T-helper 9 cell (primary cell): ENCODE measurements at regions not wholly inside any gene's neighbourhood (a gene's known extent, or its start where the extent isn't known, plus 50 kb on each side); places are given as distances from the start of the nearest gene placed in this dataset.

ENCODE experiments used
- DNase-seq: peaks from one replicate; pipeline ENCODE4 v3.0.0-alpha.2; 2020

DNA sequence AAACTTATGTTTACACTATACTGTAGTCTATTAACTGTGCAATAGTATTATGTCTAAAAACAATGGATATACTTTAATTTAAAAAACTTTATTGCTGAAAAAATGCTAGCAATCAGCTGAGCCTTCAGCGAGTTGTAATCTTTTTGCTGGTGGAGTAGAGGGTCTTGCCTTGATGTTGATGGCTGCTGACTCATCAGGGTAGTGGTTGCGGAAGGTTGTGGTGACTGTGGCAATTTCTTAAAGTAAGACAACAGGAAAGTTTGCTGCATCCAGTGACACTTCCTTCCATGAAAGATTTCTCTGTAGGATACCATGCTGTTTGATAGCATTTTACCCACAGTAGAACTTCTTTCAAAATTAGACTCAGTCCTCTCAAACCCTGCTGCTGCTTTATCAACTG is 234.7 kb upstream of the CSF3R start:
- no peak for DNase-seq

- DNase-seq: no peak
Observed at GRCh38 chr1:36715797-36716196, 233.1 kb upstream of the CSF3R start.

DNA sequence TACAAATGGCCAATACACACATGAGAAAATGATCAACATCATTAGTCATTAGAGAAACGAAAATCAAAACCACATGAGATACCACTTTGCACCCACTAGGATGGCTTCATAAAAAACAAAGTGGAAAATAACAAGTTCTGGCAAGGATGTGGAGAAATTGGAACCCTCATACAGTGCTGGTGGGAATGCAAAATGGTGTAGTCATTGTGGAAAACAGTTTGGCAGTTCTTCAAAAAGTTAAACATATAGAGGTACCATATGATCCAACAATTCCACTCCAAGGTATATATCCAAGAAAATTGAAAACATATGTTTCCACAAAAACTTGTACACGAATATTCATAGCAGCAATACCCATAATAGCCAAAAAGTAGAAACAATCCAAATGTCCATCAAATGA is 231.6 kb upstream of the CSF3R start:
- no peak for DNase-seq

GRCh38 chr1:36711480-36711879 is 228.8 kb upstream of the CSF3R start:
- no peak for DNase-seq

GRCh38 chr1:36710951-36711350 is 228.2 kb upstream of the CSF3R start:
- no peak for DNase-seq

GRCh38 chr1:36709869-36710481 is 227.3 kb upstream of the CSF3R start:
- no peak for DNase-seq

GRCh38 chr1:36708587-36708986 is 225.9 kb upstream of the CSF3R start:
- DNase-seq: no peak

DNA sequence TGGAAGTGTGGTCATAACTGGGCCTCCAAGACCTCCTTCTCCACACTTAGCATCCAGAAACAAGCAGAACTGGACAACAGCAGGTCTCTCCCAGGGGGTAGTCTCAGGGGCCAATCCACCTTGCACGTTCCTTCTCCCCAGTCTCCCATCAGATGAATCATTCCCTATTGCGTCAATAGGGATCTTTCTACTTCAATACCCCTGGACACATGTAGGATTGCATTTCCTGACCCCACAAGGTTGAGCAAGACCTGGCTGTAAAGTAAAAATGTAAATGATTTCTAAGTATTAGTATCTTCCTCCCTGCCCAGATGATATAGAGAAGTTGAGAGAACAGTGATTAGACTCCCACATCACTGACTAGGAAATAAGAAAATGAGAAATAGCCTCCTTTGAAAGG is 224.5 kb upstream of the CSF3R start:
- no peak for DNase-seq

GRCh38 chr1:36706416-36706815 is 223.7 kb upstream of the CSF3R start:
- no peak for DNase-seq

GRCh38 chr1:36705629-36706028 is 222.9 kb upstream of the CSF3R start:
- no peak for DNase-seq

- DNase-seq: peak; percentile 17
Observed at GRCh38 chr1:36703526-36704208, 221.0 kb upstream of the CSF3R start.

DNA sequence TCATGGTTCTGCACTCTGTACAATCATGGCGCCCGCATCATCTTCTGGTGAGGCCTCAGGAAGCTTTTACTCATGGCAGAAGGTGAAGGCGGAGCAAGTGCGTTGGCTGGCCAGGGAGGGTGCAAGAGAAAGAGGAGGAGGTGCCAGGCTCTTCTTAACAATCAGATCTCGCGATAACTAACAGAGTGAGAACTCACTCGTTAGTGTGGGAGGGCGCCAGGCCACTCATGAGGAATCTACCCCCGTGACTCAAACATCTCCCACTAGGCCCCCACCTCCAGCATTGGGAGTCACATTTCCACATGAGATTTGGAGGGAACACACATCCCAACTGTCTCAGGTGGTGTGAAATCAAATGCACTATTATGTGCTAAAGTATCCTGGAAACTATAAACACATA is 220.2 kb upstream of the CSF3R start:
- DNase-seq: no peak

- DNase-seq: no peak
Observed at GRCh38 chr1:36699113-36699911, 216.6 kb upstream of the CSF3R start.

DNA sequence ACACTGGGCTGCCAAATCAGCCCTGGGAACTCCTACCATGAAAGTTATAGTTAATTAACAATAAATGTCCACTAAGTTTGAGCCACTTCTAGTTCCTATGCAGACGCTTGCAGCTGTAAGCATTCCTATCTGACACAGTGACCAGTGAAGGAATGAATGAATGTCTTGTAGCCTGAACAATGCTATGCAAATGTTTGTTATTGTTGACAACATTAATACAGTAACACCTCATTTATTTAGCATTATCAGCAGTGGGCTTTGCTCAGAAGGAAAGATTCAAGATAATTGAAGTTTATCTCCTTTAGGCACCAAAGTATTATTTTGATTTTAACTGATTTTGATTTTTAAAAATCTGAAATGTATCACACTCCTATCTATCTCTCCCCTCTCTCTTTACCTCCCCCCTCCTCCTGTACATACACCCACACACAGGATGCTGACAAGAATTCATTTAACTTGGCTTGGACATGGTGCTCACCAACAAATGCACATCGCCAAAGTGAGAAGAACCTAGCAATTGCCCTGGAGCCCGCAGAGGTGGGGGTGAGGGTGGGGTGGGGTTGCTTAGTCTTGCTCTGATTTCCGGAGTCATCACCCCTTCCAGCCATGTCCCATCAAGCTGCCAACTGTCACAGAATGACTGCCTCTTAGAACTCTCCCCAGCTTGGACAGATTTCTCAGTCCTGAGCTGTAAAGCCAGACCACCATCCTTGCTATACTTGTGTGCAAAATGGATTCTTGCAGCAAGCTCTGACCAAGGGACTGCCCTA is 215.3 kb upstream of the CSF3R start:
- no peak for DNase-seq

DNA sequence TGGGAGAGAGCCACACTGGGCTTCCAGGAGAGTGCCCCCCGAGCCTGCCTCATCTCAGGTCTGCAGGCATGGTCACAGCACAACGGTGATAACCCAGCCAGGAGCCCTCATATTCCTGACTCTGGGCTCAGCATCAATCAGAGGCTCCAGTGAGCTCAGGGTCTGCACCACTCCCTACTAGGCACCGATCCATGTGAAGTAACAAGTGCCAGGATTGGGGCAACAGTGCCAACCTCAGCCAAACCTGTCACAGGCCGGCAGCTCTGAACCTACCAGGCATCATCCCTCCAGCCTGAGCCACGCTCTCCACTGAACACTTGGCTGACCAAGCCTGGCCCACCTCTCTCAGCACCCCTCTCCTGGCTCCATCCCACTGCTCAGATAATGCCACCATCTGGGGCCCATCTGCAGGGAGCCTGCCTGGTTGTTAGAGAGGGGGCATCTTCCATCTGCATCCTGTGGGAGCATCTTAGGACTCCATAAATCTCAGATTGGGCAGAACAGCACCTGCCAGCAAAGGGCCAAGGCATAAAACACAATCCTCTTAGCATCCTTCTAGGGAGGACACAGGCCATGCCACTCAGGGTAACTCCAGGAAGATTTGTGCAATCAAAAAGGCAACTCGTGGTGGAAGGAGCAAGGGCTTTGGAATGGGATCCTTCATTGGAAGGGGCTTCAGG is 213.7 kb upstream of the CSF3R start:
- DNase-seq: no peak

GRCh38 chr1:36693603-36694002 is 210.9 kb upstream of the CSF3R start:
- DNase-seq: no peak

DNA sequence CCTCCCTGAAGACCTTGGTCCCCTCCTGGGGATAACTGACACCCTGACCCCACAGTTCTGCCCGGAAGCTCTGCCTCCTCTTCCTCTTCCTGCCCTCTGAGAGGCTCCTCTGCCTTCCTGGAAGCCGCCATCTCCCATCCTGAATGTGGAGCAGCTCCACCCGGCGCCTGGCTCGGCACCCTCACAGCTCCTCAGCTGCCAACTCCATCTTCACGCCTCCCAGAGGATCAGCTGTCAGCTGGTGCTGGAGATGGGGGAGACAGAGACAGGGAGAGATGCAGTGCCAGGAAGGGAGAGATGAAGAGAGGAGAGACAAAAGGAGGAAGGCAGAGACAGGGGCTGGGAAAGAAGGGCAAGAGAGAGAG is 210.4 kb upstream of the CSF3R start:
- no peak for DNase-seq

DNA sequence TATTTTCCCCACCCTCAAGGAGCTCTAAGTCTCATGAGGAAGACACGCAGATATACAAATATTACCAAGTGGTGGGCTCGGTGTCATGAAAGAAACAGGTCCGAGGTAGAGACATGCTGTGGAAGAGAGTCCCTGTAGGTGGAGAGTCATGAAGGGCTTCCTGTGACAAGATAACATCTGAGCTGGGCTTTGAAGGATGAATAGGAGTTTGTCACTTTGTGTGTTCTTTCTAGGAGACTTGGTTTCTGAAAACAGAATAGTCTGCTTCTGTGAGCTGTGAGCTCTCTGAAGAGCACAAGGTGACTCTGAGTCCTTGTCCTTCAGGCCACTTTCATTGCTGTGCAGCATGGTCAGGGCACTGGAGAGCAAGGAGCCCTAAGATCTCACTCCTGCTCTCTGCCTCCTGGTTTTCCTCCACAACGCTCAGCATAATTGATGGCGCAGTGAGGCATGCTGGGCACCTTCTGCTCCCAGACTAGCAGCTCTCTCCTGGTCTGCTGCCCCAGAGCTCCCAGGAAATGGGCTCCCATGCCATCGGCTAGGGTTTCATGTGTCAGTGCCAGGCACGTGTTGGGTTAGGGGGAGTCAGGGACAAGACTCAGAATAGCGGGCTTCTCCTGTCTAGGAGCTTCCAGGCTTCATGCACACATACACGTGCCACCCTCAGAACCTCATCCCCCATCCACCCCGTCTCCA is 209.9 kb upstream of the CSF3R start:
- no peak for DNase-seq

DNA sequence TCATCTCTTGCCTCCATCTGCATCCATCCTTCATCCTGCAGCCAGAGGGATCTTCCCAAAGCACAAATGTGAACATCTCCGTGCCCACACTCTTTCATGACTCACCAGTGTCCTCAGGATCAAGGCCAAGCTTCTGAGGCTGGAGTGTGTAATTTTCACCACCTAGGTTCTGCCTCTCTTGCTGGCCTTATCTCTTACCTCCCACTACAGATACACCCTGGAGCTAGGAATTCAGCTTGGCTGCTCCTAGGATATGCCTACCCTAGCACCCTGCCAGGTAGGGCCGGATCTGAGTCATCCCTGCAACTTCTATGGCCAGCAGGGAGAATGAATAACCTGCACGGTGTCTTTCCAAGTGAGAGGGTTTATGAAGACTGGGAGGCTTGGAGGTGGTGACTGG is 208.7 kb upstream of the CSF3R start:
- DNase-seq: no peak

GRCh38 chr1:36689992-36690391 is 207.3 kb upstream of the CSF3R start:
- no peak for DNase-seq

- DNase-seq: no peak
Observed at GRCh38 chr1:36687312-36687711, 204.6 kb upstream of the CSF3R start.

GRCh38 chr1:36675931-36676562 is 193.3 kb upstream of the CSF3R start:
- DNase-seq: no peak
